Breast epithelium (tissue), 3 donors: ENCODE measurements at regions not wholly inside any gene's neighbourhood (a gene's known extent, or its start where the extent isn't known, plus 50 kb on each side); places are given as distances from the start of the nearest gene placed in this dataset.

Experiments
- POLR2AphosphoS5 ChIP-seq, 3 donors: sonication (generic); formaldehyde crosslinking; IDR thresholded peaks; one replicate each; pipeline ENCODE4 v1.6.1; 2017; ENCODE audit warnings: antibody characterized with exemption in 3 of 3
- TF ChIP-seq, protein P1 (sequence below), 3 donors: fragments of 450-650 bp; IDR thresholded peaks; one replicate each; pipeline ENCODE4 v1.5.1; 2016 to 2017; ENCODE audit warnings: antibody characterized with exemption in 3 of 3, mild to moderate bottlenecking in 3 of 3, moderate library complexity in 3 of 3

DNA sequence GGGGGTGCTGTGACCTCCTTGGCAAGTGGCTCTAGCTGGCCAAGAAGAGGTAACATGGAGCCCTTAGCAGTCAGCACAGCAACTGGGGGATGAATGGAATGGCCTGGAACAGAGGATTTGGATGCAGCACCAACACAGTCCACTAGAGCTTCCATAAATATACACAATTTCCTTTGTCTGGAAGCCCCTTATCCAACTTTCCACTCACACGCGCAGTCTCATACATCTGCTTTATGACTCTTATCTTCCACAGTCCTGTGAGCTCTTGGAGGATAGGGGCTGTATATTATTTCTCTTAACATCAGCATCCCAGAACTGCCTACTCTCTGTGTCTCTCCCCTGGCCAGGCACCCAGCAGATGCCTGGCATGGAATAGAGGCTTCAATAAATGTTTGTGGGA is 235.6 kb upstream of the MAF start:
- TF ChIP-seq, protein P1, sequence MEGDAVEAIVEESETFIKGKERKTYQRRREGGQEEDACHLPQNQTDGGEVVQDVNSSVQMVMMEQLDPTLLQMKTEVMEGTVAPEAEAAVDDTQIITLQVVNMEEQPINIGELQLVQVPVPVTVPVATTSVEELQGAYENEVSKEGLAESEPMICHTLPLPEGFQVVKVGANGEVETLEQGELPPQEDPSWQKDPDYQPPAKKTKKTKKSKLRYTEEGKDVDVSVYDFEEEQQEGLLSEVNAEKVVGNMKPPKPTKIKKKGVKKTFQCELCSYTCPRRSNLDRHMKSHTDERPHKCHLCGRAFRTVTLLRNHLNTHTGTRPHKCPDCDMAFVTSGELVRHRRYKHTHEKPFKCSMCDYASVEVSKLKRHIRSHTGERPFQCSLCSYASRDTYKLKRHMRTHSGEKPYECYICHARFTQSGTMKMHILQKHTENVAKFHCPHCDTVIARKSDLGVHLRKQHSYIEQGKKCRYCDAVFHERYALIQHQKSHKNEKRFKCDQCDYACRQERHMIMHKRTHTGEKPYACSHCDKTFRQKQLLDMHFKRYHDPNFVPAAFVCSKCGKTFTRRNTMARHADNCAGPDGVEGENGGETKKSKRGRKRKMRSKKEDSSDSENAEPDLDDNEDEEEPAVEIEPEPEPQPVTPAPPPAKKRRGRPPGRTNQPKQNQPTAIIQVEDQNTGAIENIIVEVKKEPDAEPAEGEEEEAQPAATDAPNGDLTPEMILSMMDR (IDR thresholded peaks at IDR 0.05): no peak
- no peak for TF ChIP-seq POLR2AphosphoS5 (IDR thresholded peaks at IDR 0.05)
